ENCODE measurements at regions not wholly inside any gene's neighbourhood (a gene's known extent, or its start where the extent isn't known, plus 50 kb on each side); places are given as distances from the start of the nearest gene placed in this dataset.

GRCh38 chr9:75685062-75685461 is 205.4 kb upstream of the PCSK5 start (continued):
- TF ChIP-seq ZNF462 (CRISPR knock-in tag; IDR thresholded peaks at IDR 0.05) = no peak
- no peak for TF ChIP-seq EZH2 (IDR thresholded peaks at IDR 0.05; ENCODE audit: low read depth, unreplicated experiment)
- TF ChIP-seq STAT1 (IDR thresholded peaks at IDR 0.05; ENCODE audit: unreplicated experiment) = no peak
- TF ChIP-seq ETS1 (IDR thresholded peaks at IDR 0.05) = no peak

- DNase-seq (ENCODE audit: low spot score) = no peak
- no peak for TF ChIP-seq CREB1 (CRISPR knock-in tag; IDR thresholded peaks at IDR 0.05; ENCODE audit: low read depth)
- no peak for TF ChIP-seq CTCF (conservative IDR thresholded peaks at IDR 0.05; ENCODE audit: low read depth in 2 of 2)
- TF ChIP-seq ETS1 (IDR thresholded peaks at IDR 0.05) = no peak
- no peak for TF ChIP-seq JUNB (IDR thresholded peaks at IDR 0.05; ENCODE audit: unreplicated experiment)
- no peak for TF ChIP-seq STAT1 (IDR thresholded peaks at IDR 0.05; ENCODE audit: unreplicated experiment)
- no peak for TF ChIP-seq ZNF114 (CRISPR knock-in tag; IDR thresholded peaks at IDR 0.05)
- TF ChIP-seq NANOG (IDR thresholded peaks at IDR 0.05; ENCODE audit: borderline replicate concordance) = no peak
- TF ChIP-seq POLR2AphosphoS5 (IDR thresholded peaks at IDR 0.05; ENCODE audit: low read depth) = no peak
- no peak for TF ChIP-seq ZNF331 (CRISPR knock-in tag; IDR thresholded peaks at IDR 0.05; ENCODE audit: low read depth)
Measured at GRCh38 chr9:75687359-75687953, 203.0 kb upstream of the PCSK5 start.

More at GRCh38 chr9:75687359-75687953, 203.0 kb upstream of the PCSK5 start:
- H2AFZ ChIP-seq = no peak overlapping the region
- no peak overlapping the region for H3K27ac ChIP-seq (ENCODE audit: low read depth)
- Mint-ChIP-seq H3K4me3 (no peak overlapping the region), H3K36me3 (ENCODE audit: low read depth) (no peaks in the 10 kb centered on the region), H3K27me3 (ENCODE audit: insufficient read depth, low read depth, poor library complexity) (peaks cover 1% of the 10 kb centered on the region), H3K4me1 (no peaks in the 10 kb centered on the region), H3K27ac (no peak overlapping the region), H3K9me3 (0 out of 3 replicates have a peak, but pooled peaks cover 3% of the 10 kb centered on the region)
- H3K4me1 ChIP-seq (ENCODE audit: insufficient read depth) = no peaks in the 10 kb centered on the region
- H3F3A ChIP-seq (replicated peaks; ENCODE audit: low read depth) = no peaks in the 10 kb centered on the region
- H3K27me3 ChIP-seq (ENCODE audit: insufficient read depth) = no peaks in the 10 kb centered on the region
- H4K20me1 ChIP-seq (replicated peaks; ENCODE audit: insufficient read depth) = no peaks in the 10 kb centered on the region
- H3K4me3 ChIP-seq = no peak overlapping the region
- no peak overlapping the region for H3K4me2 ChIP-seq
- peaks cover 10% of the 10 kb centered on the region; the same call in 1 of the 2 replicates for H3K9me2 ChIP-seq (ENCODE audit: insufficient read depth)
- no peaks in the 10 kb centered on the region for H3K36me3 ChIP-seq (ENCODE audit: insufficient read depth)
- no peaks in the 10 kb centered on the region for H3K79me2 ChIP-seq (replicated peaks; ENCODE audit: insufficient read depth)
- ATAC-seq = no peak
